H1 (cell line): ENCODE measurements at regions not wholly inside any gene's neighbourhood (a gene's known extent, or its start where the extent isn't known, plus 50 kb on each side); places are given as distances from the start of the nearest gene placed in this dataset.
"Not testable (repeated sequence)": the region's sequence is repeated elsewhere in the genome, so short reads cannot be mapped to it uniquely, and the experiment has no call there.

Source experiments
- ATF3 ChIP-seq: IDR thresholded peaks from 2 replicates; pipeline ENCODE4 v1.6.1; 2011; ENCODE audit warnings: low read depth, mild to moderate bottlenecking, low read length; ENCODE audit not compliant: insufficient read depth
- CHD1 ChIP-seq: IDR thresholded peaks from 2 replicates; pipeline ENCODE4 v1.6.1; 2012; ENCODE audit warnings: low read depth, low read length, improper control_type of control experiment
- CREB1 ChIP-seq: IDR thresholded peaks from 2 replicates; pipeline ENCODE4 v1.6.1; 2012; ENCODE audit warnings: inconsistent platforms
- CTCF ChIP-seq, 3 experiments: IDR thresholded peaks; 1 replicate in 2 of 3; 2 replicates in 1 of 3; pipeline versions ENCODE4 v1.5.1 to v1.6.1; 2011; ENCODE audit warnings: low read length in 3 of 3, mild to moderate bottlenecking in 3 of 3, inconsistent platforms in 2 of 3, low read depth in 1 of 3, moderate library complexity in 1 of 3; ENCODE audit not compliant: insufficient read depth in 1 of 3; ENCODE audit errors: control extremely low read depth in 1 of 3
- EZH2 ChIP-seq: fragments of 200-600 bp; sonication (generic); IDR thresholded peaks from 2 replicates; pipeline ENCODE4 v1.7.1; 2012; ENCODE audit warnings: low read depth, mild to moderate bottlenecking, moderate library complexity, low read length, inconsistent platforms; ENCODE audit not compliant: severe bottlenecking
- FOSL1 ChIP-seq: IDR thresholded peaks from 2 replicates; pipeline ENCODE4 v1.6.1; 2011; ENCODE audit warnings: mild to moderate bottlenecking, low read depth, low read length, moderate library complexity; ENCODE audit not compliant: insufficient read depth
- GABPA ChIP-seq: IDR thresholded peaks from 2 replicates; pipeline ENCODE4 v1.6.1; 2011; ENCODE audit warnings: mild to moderate bottlenecking, low read length, moderate library complexity, borderline replicate concordance; ENCODE audit not compliant: insufficient read depth
- KDM1A ChIP-seq: fragments of 200-600, 300-600 bp; sonication (generic); IDR thresholded peaks from 2 replicates; pipeline ENCODE4 v1.7.1; 2016; ENCODE audit warnings: mild to moderate bottlenecking, low read length, borderline replicate concordance
- KDM5A ChIP-seq: fragments of 200-600 bp; IDR thresholded peaks from 2 replicates; pipeline ENCODE4 v1.7.1; 2012; ENCODE audit warnings: mild to moderate bottlenecking, low read length, inconsistent platforms, mixed read lengths
- POLR2A ChIP-seq, 2 experiments: IDR thresholded peaks; 1 replicate in 1 of 2; 2 replicates in 1 of 2; pipeline ENCODE4 v1.6.1; 2011; ENCODE audit warnings: low read depth in 2 of 2, low read length in 2 of 2, mild to moderate bottlenecking in 2 of 2; ENCODE audit errors: control extremely low read depth in 1 of 2
- POLR2AphosphoS5 ChIP-seq: IDR thresholded peaks from 2 replicates; pipeline ENCODE4 v1.6.1; 2011; ENCODE audit warnings: low read depth, low read length
- POU5F1 ChIP-seq: IDR thresholded peaks from 2 replicates; pipeline ENCODE4 v1.6.1; 2011; ENCODE audit warnings: low read depth, mild to moderate bottlenecking, low read length, moderate library complexity
- RAD21 ChIP-seq, 2 experiments: IDR thresholded peaks in 1 of 2; conservative IDR thresholded peaks in 1 of 2; 2 replicates each; pipeline ENCODE4 v1.6.1; 2011; ENCODE audit warnings: low read depth in 2 of 2, low read length in 2 of 2, improper control_type of control experiment in 1 of 2, inconsistent platforms in 1 of 2, mild to moderate bottlenecking in 1 of 2, moderate library complexity in 1 of 2
- RFX5 ChIP-seq: IDR thresholded peaks from 2 replicates; pipeline ENCODE4 v1.6.1; 2011; ENCODE audit warnings: low read depth, low read length, improper control_type of control experiment, borderline replicate concordance

GRCh38 chr4:28077203-28077602, 1216.6 kb downstream of the STIM2 start:
- TF ChIP-seq CTCF (IDR thresholded peaks at IDR 0.05; ENCODE audit: control extremely low read depth in 1 of 3, insufficient read depth in 1 of 3, low read depth in 1 of 3, low read length in 3 of 3); KDM1A; FOSL1; POLR2A (IDR thresholded peaks at IDR 0.05; ENCODE audit: control extremely low read depth in 1 of 2, low read depth in 2 of 2, low read length in 2 of 2); POLR2AphosphoS5; CHD1; CREB1; EZH2; RAD21 (IDR thresholded peaks at IDR 0.05 in 1 of 2, conservative IDR thresholded peaks at IDR 0.05 in 1 of 2; ENCODE audit: low read depth in 2 of 2, low read length in 2 of 2); KDM5A; RFX5; GABPA; ATF3; POU5F1: not testable (repeated sequence)
